PC-9 (cell line): ENCODE measurements at regions not wholly inside any gene's neighbourhood (a gene's known extent, or its start where the extent isn't known, plus 50 kb on each side); places are given as distances from the start of the nearest gene placed in this dataset.

Experiments used
- EZH2 ChIP-seq: fragments of 200-600 bp; sonication (generic); IDR thresholded peaks from 2 replicates; pipeline ENCODE4 v1.8.0; 2017; ENCODE audit warnings: antibody characterized with exemption, low read depth
- TF ChIP-seq, protein P1 (sequence below): fragments of 200-600 bp; sonication (generic); conservative IDR thresholded peaks from 2 replicates; pipeline ENCODE4 v1.6.1; 2017; ENCODE audit warnings: mixed run types, antibody characterized with exemption, mild to moderate bottlenecking, moderate library complexity

DNA sequence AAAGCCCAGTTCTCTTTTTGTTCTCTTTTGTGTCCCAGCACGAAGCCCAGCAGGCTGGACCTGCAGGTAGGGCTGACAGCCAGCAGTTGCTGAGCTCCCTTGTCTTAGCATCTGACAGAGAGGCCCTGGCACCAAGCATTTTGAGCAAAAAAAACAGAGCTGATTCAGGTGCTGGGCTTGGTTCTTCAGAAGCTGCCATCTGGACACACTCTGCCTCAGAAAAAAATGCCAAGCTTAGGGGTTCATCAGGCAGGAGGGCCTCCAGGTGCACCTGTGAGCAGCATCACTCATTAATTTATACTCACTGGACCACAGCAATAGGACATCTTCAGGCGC lies 167.1 kb upstream of the PLD5 start:
- TF ChIP-seq, protein P1, sequence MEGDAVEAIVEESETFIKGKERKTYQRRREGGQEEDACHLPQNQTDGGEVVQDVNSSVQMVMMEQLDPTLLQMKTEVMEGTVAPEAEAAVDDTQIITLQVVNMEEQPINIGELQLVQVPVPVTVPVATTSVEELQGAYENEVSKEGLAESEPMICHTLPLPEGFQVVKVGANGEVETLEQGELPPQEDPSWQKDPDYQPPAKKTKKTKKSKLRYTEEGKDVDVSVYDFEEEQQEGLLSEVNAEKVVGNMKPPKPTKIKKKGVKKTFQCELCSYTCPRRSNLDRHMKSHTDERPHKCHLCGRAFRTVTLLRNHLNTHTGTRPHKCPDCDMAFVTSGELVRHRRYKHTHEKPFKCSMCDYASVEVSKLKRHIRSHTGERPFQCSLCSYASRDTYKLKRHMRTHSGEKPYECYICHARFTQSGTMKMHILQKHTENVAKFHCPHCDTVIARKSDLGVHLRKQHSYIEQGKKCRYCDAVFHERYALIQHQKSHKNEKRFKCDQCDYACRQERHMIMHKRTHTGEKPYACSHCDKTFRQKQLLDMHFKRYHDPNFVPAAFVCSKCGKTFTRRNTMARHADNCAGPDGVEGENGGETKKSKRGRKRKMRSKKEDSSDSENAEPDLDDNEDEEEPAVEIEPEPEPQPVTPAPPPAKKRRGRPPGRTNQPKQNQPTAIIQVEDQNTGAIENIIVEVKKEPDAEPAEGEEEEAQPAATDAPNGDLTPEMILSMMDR, result no peak
- TF ChIP-seq EZH2, result no peak
